ENCODE measurements at regions not wholly inside any gene's neighbourhood (a gene's known extent, or its start where the extent isn't known, plus 50 kb on each side); places are given as distances from the start of the nearest gene placed in this dataset.

GRCh38 chr5:143499480-143500114 lies 96.1 kb upstream of the NR3C1 start:
- DNase-seq: no peak
- ATAC-seq: peak in 1 of 2 donors; percentile 10
- intact Hi-C loops (cut with DNase I): no loop called here
- peaks cover 8% of the 10 kb centered on the region for H3K4me1 ChIP-seq (ENCODE audit: control insufficient read depth, insufficient read depth, low read length)
- 34% methylated on average over 2 of the region's 2 CpGs for WGBS
- H3K27me3 ChIP-seq (ENCODE audit: control insufficient read depth, insufficient read depth): no peaks in the 10 kb centered on the region
- no peak overlapping the region for H3K4me3 ChIP-seq (ENCODE audit: low read length)
- no peaks in the 10 kb centered on the region for H3K9me3 ChIP-seq (ENCODE audit: control insufficient read depth, low read length)
- H3K27ac ChIP-seq (ENCODE audit: low read length): peak overlapping the region; percentile 24

- intact Hi-C loops (cut with DNase I): no loop called here
- Histone ChIP-seq H3K27ac (ENCODE audit: low read length) (no peak overlapping the region), H3K9me3 (ENCODE audit: control insufficient read depth, low read length) (no peaks in the 10 kb centered on the region), H3K4me1 (ENCODE audit: control insufficient read depth, insufficient read depth, low read length) (peaks cover 8% of the 10 kb centered on the region), H3K4me3 (ENCODE audit: low read length) (no peak overlapping the region), H3K27me3 (ENCODE audit: control insufficient read depth, insufficient read depth) (no peaks in the 10 kb centered on the region)
- ATAC-seq (no peak), DNase-seq (no peak)
Measured at GRCh38 chr5:143498821-143499220, 95.3 kb upstream of the NR3C1 start.

- Histone ChIP-seq H3K4me1 (ENCODE audit: control insufficient read depth, insufficient read depth, low read length) (peaks cover 8% of the 10 kb centered on the region), H3K27ac (ENCODE audit: low read length) (no peak overlapping the region), H3K4me3 (ENCODE audit: low read length) (no peak overlapping the region), H3K9me3 (ENCODE audit: control insufficient read depth, low read length) (no peaks in the 10 kb centered on the region), H3K27me3 (ENCODE audit: control insufficient read depth, insufficient read depth) (no peaks in the 10 kb centered on the region)
- DNase-seq: no peak
- intact Hi-C loops (cut with DNase I): no loop called here
- ATAC-seq: no peak
Measured at GRCh38 chr5:143497749-143498148, 94.3 kb upstream of the NR3C1 start.

GRCh38 chr5:143496943-143497342 lies 93.5 kb upstream of the NR3C1 start:
- Histone ChIP-seq H3K4me1 (ENCODE audit: control insufficient read depth, insufficient read depth, low read length) (peaks cover 8% of the 10 kb centered on the region), H3K4me3 (ENCODE audit: low read length) (no peak overlapping the region), H3K9me3 (ENCODE audit: control insufficient read depth, low read length) (no peaks in the 10 kb centered on the region), H3K27me3 (ENCODE audit: control insufficient read depth, insufficient read depth) (no peaks in the 10 kb centered on the region), H3K27ac (ENCODE audit: low read length) (no peak overlapping the region)
- DNase-seq (no peak), ATAC-seq (no peak)
- intact Hi-C loops (cut with DNase I): no loop called here
- WGBS: 90% methylated on average over 2 of the region's 2 CpGs

- Histone ChIP-seq H3K27me3 (ENCODE audit: control insufficient read depth, insufficient read depth) (no peaks in the 10 kb centered on the region), H3K4me1 (ENCODE audit: control insufficient read depth, insufficient read depth, low read length) (peaks cover 3% of the 10 kb centered on the region), H3K27ac (ENCODE audit: low read length) (no peak overlapping the region), H3K4me3 (ENCODE audit: low read length) (no peak overlapping the region), H3K9me3 (ENCODE audit: control insufficient read depth, low read length) (no peaks in the 10 kb centered on the region)
- intact Hi-C loops (cut with DNase I): no loop called here
- WGBS: 14% methylated on average over 2 of the region's 2 CpGs
- ATAC-seq: peak; percentile 71 to 87
- peak in 1 of 3 donors; percentile 29 for DNase-seq
Measured at GRCh38 chr5:143495821-143496275, 92.4 kb upstream of the NR3C1 start.

GRCh38 chr5:143495110-143495509 lies 91.6 kb upstream of the NR3C1 start:
- peaks cover 3% of the 10 kb centered on the region for H3K4me1 ChIP-seq (ENCODE audit: control insufficient read depth, insufficient read depth, low read length)
- no peak overlapping the region for H3K27ac ChIP-seq (ENCODE audit: low read length)
- no peak overlapping the region for H3K4me3 ChIP-seq (ENCODE audit: low read length)
- no peaks in the 10 kb centered on the region for H3K9me3 ChIP-seq (ENCODE audit: control insufficient read depth, low read length)
- no peaks in the 10 kb centered on the region for H3K27me3 ChIP-seq (ENCODE audit: control insufficient read depth, insufficient read depth)
- DNase-seq (no peak), ATAC-seq (peak; percentile 58)
- intact Hi-C loops (cut with DNase I): no loop called here
- 88% methylated on average over 2 of the region's 2 CpGs for WGBS

- Histone ChIP-seq H3K27me3 (ENCODE audit: control insufficient read depth, insufficient read depth) (no peaks in the 10 kb centered on the region), H3K4me1 (ENCODE audit: control insufficient read depth, insufficient read depth, low read length) (peaks cover 3% of the 10 kb centered on the region), H3K27ac (ENCODE audit: low read length) (no peak overlapping the region), H3K4me3 (ENCODE audit: low read length) (no peak overlapping the region), H3K9me3 (ENCODE audit: control insufficient read depth, low read length) (no peaks in the 10 kb centered on the region)
- intact Hi-C loops (cut with DNase I): no loop called here
- ATAC-seq (no peak), DNase-seq (no peak)
- WGBS: 96% methylated on average over 1 of the region's 1 CpG
Measured at GRCh38 chr5:143494595-143494994, 91.1 kb upstream of the NR3C1 start.

- WGBS: 95% methylated on average over 2 of the region's 2 CpGs
- Histone ChIP-seq H3K4me1 (ENCODE audit: control insufficient read depth, insufficient read depth, low read length) (peaks cover 3% of the 10 kb centered on the region), H3K27me3 (ENCODE audit: control insufficient read depth, insufficient read depth) (no peaks in the 10 kb centered on the region), H3K9me3 (ENCODE audit: control insufficient read depth, low read length) (no peaks in the 10 kb centered on the region), H3K27ac (ENCODE audit: low read length) (no peak overlapping the region), H3K4me3 (ENCODE audit: low read length) (no peak overlapping the region)
- intact Hi-C loops (cut with DNase I): no loop called here
- no peak for ATAC-seq
- no peak for DNase-seq
Measured at GRCh38 chr5:143494162-143494561, 90.7 kb upstream of the NR3C1 start.

GRCh38 chr5:143492783-143493182 lies 89.3 kb upstream of the NR3C1 start:
- H3K27ac ChIP-seq (ENCODE audit: low read length): no peak overlapping the region
- no peaks in the 10 kb centered on the region for H3K27me3 ChIP-seq (ENCODE audit: control insufficient read depth, insufficient read depth)
- peaks cover 3% of the 10 kb centered on the region for H3K4me1 ChIP-seq (ENCODE audit: control insufficient read depth, insufficient read depth, low read length)
- DNase-seq: no peak
- no peak overlapping the region for H3K4me3 ChIP-seq (ENCODE audit: low read length)
- ATAC-seq: no peak
- intact Hi-C loops (cut with DNase I): no loop called here
- H3K9me3 ChIP-seq (ENCODE audit: control insufficient read depth, low read length): no peaks in the 10 kb centered on the region

GRCh38 chr5:143491646-143492045 lies 88.2 kb upstream of the NR3C1 start:
- no peaks in the 10 kb centered on the region for H3K27me3 ChIP-seq (ENCODE audit: control insufficient read depth, insufficient read depth)
- no peak for DNase-seq
- peaks cover 3% of the 10 kb centered on the region for H3K4me1 ChIP-seq (ENCODE audit: control insufficient read depth, insufficient read depth, low read length)
- no peaks in the 10 kb centered on the region for H3K9me3 ChIP-seq (ENCODE audit: control insufficient read depth, low read length)
- intact Hi-C loops (cut with DNase I): no loop called here
- ATAC-seq: no peak
- 94% methylated on average over 3 of the region's 3 CpGs for WGBS
- H3K4me3 ChIP-seq (ENCODE audit: low read length): no peak overlapping the region
- no peak overlapping the region for H3K27ac ChIP-seq (ENCODE audit: low read length)

- Histone ChIP-seq H3K4me1 (ENCODE audit: control insufficient read depth, insufficient read depth, low read length) (no peaks in the 10 kb centered on the region), H3K27me3 (ENCODE audit: control insufficient read depth, insufficient read depth) (no peaks in the 10 kb centered on the region), H3K27ac (ENCODE audit: low read length) (no peak overlapping the region), H3K4me3 (ENCODE audit: low read length) (no peak overlapping the region), H3K9me3 (ENCODE audit: control insufficient read depth, low read length) (no peaks in the 10 kb centered on the region)
- ATAC-seq: no peak
- intact Hi-C loops (cut with DNase I): no loop called here
- no peak for DNase-seq
- WGBS: 63% methylated on average over 3 of the region's 3 CpGs
Measured at GRCh38 chr5:143488381-143488780, 84.9 kb upstream of the NR3C1 start.

GRCh38 chr5:143484601-143485000 lies 81.1 kb upstream of the NR3C1 start:
- H3K4me1 ChIP-seq (ENCODE audit: control insufficient read depth, insufficient read depth, low read length): peaks cover 1% of the 10 kb centered on the region
- no peak overlapping the region for H3K4me3 ChIP-seq (ENCODE audit: low read length)
- no peak for DNase-seq
- 63% methylated on average over 1 of the region's 1 CpG for WGBS
- intact Hi-C loops (cut with DNase I): no loop called here
- no peak overlapping the region for H3K27ac ChIP-seq (ENCODE audit: low read length)
- ATAC-seq: no peak
- no peaks in the 10 kb centered on the region for H3K9me3 ChIP-seq (ENCODE audit: control insufficient read depth, low read length)
- no peaks in the 10 kb centered on the region for H3K27me3 ChIP-seq (ENCODE audit: control insufficient read depth, insufficient read depth)

Data from right cardiac atrium (tissue), 5 donors.